ENCODE measurements at regions not wholly inside any gene's neighbourhood (a gene's known extent, or its start where the extent isn't known, plus 50 kb on each side); places are given as distances from the start of the nearest gene placed in this dataset.

- TF ChIP-seq POLR2A (IDR thresholded peaks at IDR 0.05) (no peak), CTCF (IDR thresholded peaks at IDR 0.05) (no peak), EP300 (IDR thresholded peaks at IDR 0.05) (no peak), POLR2AphosphoS5 (IDR thresholded peaks at IDR 0.05) (no peak)
Observed at GRCh38 chr3:6719999-6720398, 140.9 kb upstream of the GRM7 start.
